ENCODE measurements at regions not wholly inside any gene's neighbourhood (a gene's known extent, or its start where the extent isn't known, plus 50 kb on each side); places are given as distances from the start of the nearest gene placed in this dataset.

DNA sequence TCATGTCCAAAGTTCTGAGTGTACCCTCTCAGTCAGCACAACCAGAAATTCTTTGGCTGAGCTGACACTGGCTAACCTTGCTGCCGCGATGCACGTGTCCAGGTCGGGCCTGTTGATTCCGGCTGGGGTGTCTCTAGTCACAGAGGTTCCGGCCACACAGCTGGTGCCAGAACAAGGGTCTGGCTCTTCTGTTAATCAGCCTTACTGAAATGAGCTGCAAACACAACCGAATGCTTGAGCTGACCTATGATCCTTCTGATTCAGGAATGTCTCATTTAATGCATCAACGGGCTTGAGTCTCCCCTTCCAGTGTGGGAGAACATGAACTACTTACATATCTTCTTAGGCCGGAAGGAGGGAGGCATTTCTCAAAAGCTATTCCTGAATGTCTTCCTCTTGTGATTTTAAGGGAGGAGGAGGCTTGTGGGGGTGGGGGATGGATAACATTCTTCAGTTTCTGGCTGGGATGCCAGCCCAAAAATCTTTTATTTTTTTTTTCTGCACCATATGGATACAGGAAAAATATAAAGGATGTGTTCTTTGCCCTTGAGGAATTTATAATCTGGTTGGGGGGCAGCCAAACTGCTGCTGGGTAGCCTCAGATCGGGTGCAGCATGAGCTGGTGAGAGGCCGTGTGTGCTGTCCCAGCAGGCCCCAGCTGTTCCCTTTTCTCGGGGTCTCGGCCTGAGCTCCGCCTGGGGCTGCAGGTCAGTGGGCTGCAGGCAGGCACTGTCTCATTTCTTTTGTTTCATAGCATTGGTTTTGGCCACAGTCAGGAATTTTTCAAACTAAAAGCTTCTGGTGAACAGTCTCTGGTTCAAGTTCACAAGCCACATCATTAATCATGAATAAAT lies 319.1 kb upstream of the TBL1XR1 start:
- peak; percentile 92 for DNase-seq

- DNase-seq = no peak
Observed at GRCh38 chr3:177517906-177518305, 320.6 kb upstream of the TBL1XR1 start.

DNA sequence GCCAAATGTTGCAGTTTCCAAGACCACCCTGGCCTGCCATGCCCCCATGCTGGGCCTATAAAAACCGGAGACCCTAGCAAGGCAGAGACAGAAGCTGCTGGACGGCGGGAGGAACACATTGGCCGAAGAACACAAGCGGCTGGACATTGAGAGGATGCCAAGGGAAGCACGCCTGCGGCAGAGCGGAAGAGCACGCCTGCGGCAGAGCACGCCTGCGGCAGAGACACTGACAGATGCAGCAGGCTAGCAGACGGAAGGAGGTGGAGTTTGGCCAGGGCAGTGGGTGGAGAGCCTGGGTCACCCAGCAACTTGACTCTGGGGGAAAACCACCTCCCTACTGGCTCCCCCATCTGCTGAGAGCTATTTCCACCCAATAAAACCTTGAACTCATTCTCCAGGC lies 322.3 kb upstream of the TBL1XR1 start:
- DNase-seq = no peak

DNA sequence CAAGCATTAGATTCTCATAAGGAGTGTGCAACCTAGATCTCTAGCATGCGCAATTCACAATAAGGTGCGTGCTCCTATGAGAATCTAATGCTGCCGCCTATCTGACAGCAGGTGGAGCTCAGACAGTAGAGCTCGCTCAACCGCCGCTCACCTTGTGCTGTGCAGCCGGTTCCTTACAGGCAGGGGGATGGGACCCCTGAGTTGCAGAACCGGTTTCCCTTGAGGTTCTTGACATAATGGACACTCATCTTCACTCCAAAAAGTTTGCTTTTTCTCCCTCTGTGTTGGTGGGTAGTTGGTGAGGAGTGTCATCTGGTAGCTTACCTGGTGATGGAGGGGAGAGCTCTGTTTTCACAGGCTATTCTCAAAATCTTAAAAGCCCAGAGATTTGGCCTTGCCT lies 324.0 kb upstream of the TBL1XR1 start:
- DNase-seq = no peak

DNA sequence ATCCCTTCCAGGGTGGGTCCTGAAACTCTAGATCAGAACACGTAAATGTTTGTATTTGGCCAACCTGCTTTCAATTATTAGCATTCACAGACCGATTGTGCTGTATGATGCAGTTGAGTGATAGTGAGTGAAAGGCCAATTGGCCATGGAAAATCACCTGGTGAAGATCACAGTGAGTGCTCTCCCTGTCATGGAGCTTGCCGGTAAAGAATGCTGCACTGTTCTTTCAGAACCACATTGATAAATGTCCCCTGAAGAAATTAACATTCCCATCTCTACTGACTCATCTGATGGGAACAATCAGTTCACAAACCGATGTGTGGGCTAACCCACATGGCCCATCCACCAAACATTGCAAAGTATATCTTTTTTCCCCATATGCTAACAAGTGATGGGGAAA lies 324.8 kb upstream of the TBL1XR1 start:
- DNase-seq = peak; percentile 40

- DNase-seq = no peak
Observed at GRCh38 chr3:177523067-177523675, 325.9 kb upstream of the TBL1XR1 start.

DNA sequence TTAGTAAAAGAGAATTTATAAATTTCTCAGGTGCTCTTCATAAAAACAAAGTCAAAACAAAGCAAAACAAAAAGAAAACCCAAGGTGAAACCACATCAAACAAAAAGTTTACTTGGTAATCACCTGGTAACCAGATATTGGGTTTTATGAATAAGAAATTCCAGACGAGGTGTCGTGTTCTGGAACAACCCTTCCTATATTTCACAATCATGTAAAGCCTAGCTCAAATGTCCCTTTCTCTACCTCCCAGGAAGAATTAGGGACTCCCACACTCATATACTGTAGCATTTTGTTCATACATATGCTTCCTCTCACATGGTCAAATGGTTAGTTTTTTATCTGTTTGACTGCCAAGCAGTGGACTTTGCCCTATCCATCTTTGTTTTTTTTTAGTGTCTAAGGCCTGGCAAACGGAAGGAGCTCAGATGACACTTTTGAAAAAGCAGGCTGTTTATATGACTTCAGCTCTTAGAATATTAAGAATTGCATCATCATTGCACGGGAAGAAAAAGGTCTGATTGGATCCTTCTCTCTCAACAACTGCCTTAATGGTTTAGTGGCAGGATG lies 326.7 kb upstream of the TBL1XR1 start:
- no peak for DNase-seq

- no peak for DNase-seq
Observed at GRCh38 chr3:177524742-177525141, 327.5 kb upstream of the TBL1XR1 start.

DNA sequence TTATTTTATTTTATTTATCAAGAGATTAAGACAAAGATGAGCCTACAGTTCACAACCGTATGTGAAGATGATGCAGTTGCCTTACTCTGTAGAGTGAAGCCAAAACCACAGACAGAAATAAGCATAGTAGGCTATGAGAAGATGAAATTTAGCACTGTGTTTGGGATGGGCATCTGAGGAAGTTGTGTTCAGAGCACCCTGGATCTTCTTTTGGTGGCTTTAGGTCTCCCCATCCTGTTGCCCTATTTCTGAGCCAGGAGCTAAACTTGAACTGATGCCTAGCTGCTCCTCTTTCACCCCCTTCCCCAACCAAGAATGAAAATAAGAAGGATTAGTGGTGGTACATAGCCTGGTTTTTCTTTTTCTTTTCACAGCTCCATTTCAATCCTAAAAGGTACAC lies 328.1 kb upstream of the TBL1XR1 start:
- no peak for DNase-seq

DNA sequence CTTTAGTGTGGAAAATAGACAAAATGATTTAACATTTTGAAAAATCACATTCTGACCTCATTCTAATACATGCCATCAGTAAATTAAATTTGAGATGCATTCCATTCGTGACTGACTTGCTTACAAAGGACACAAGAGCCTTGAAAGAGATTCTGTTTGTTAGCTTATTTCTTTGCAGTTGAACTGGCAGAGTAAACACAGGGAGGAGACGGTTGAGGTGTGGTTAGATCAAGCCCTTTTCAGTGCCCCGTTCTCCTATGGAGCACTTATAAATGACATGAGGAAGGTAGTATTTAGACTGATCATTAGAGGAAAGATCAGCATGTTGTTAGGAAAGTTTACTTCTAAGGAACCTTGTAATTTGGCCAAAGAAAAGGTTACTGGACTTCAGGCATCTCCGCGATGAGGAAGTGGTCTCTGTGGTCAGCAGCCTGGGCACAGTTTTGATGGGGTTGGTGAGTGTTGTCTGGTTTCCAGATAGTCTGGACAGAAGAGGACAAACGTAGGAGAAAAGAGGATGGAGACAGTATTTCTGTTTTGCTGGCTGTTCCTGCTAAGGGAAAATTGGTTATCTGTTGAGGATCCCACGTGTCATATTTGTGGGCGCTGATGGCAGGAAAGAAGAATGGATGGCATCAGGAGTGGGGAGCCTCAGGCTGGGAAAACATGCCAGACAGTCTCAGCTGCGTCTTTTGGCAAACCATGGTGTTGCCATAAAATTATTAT lies 328.9 kb upstream of the TBL1XR1 start:
- DNase-seq = no peak

DNA sequence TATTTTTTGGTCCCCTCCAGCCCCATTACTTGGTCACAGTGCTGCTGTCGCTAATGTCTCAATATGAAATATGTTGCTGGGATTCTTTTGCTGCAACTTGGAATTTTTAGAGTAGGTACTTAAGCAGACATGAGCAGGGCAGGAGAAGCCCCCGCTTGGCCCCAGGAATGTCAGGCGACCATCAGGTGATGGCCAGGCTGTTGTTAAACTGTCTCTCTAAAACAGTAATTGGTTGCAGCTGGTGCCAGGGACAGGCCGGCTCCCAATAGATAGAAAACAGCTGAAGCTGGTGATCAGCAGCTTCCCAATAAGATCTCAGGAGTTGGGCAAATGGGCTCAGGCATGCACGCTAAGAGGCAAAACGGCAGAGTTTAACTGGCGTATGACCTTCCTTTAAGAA lies 329.9 kb upstream of the TBL1XR1 start:
- no peak for DNase-seq

DNA sequence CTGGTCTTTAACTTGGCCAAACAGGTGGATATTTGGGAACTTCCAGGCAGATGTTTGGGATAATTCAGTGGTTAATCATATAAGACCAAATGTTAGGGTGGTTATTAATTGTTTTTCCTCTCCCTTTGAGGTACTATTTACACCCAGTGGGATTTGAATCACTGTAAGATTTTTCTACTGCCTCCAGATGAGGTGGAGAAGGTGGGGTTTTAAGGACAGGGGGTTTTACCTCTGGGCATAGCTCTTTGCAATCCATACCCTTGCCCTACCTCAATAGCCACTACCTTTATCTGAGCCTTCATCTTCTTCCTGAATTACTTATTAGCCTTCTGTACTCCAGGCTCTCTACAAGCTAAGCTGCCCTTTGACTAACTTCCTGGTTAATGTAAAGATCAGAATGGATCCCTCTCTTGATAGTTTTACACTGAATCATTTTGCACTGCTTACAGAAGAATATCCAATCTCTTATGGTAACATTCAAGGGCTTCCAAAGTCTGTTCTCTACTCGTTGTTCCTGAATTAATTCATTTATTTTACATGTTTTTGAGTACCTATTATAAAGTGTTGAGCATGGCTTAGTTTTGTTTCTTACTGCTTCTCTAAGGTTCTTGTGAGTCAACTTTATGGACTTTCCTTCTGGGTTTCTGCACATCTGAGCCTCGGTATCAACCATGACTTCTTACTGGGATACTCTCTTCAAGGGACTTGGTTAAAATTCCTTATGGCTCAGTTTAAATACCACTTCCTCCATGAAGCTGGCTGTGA lies 331.2 kb upstream of the TBL1XR1 start:
- peak; percentile 44 for DNase-seq

GRCh38 chr3:177529071-177529550 lies 331.8 kb upstream of the TBL1XR1 start:
- no peak for DNase-seq

DNA sequence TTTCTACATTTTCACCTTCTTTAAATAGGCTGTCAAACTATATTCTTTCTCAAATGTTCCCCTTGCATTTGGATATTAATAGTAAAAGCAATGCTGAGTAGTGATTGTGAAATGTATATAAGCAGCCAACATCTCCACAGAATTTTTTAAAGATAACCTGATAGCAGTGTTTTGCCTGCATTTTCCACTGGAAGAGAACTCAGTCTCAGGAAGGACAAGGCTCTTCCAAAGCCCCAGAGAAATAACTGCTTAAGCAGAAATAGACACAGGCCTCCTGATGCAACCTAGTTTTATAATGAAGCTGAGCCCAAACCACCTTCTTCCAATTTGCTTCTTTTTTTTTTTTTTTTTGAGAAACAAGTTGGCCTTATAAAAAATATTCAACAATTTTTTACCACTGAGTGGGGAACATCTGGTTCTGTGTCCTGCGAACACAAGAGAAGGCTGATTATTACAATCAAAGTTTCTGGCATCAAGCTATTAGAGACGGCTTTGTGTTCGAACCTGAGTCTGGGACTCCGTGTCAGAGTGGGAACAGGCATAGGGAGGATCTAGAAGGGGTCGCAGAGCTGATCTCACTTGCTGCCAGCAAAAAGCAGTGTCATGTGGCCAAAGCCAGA lies 332.5 kb upstream of the TBL1XR1 start:
- DNase-seq = peak; percentile 47

GRCh38 chr3:177530908-177531307 lies 333.6 kb upstream of the TBL1XR1 start:
- no peak for DNase-seq

- no peak for DNase-seq
Observed at GRCh38 chr3:177536873-177537272, 339.6 kb upstream of the TBL1XR1 start.

GRCh38 chr3:177537612-177538011 lies 340.3 kb upstream of the TBL1XR1 start:
- no peak for DNase-seq

DNA sequence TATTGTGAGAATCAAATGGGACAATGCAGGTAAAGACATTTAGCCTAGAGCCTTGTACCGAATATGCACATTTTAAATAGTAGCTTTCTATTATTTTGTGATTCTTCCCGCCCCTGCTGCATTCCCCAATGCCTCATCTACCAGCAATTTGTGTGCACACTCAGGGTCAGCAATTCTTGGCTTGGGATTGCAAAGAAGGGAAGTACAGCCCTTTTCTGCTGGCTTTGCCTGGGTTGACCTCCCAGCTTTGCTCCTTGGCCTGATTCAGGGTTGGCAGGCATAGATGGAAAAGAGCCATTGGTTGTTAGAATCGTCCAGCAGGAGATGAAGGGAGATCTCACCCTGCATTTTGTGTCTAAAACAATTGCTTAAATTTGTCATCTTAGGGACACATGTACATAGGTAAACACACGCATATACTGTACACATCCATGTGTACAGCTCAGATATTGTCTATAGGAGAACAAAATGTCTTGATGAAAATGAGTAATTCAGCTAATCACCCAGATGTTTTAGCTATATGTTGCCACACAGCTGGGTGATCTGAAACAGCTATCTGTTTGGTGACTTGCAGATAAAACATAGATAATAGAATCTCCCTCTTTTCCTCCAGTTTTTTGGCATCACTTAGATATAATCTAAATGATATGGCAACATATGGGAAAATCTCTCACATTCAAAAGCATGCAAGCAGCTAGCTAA lies 340.9 kb upstream of the TBL1XR1 start:
- DNase-seq = peak; percentile 45

DNA sequence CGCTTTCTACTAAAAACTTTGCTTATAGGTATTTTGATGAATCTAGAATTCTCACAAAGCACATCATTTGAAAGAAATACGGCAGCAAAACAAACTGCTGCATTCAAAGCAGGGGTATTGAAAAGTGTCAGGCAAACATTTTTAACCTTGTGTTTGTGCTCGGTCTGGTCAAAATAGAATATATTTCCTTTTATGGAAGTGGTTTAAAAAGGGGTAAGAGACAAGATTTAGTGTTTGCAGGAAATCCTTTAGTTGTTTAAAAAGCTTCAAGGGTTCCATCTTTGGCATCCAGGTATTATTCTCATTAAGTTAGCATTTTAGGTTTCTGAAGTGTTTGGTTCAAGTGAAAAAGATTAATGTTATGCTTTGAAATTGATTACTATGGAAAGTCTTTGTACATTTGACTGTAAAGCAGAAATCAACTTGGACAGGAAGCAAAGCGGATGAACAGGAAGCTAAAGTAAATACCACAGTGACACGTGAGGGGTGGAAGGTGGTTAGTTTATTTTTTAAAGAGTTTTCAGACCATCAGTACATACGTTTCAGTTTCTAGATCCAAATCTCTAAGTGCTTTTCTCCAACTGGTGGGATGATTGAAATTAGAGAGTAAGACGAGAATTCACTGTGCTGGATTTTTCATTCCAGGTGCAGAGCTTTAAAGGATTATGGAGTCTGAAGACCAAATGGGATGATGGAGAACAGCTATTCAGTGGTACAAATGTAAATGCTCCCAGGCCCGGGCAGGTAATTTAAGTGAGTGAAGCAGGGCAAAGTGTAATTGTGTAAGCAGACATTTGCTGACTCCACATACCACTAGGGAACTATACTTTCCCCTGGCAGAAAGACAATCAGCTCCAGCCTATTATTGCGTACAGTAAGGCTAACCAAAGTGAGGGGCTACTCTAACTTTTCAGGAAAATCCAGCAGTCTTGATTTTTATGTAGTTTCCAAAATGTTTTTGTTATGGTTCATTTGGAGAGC lies 341.8 kb upstream of the TBL1XR1 start:
- DNase-seq = no peak

DNA sequence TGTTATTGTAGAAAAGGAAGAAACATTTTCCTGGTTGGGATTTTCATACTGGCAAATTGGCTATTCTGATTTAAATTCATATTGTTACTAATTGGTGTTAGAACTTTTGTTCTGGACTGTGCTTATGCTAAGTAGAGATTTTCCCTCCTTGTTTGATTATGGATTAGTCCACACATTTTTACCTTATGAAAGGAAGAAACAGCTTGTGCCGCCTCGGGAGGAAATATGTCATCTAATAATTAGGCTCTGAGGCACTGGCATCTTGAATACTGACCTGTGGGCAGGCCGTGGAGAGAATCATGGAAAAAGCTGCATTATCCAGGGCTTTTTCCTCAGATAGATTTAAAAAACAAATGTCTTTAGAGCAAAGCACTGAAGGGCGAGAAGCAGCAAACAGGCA lies 344.3 kb upstream of the TBL1XR1 start:
- no peak for DNase-seq

All from fibroblast of skin of right biceps (primary cell).